ENCODE measurements at regions not wholly inside any gene's neighbourhood (a gene's known extent, or its start where the extent isn't known, plus 50 kb on each side); places are given as distances from the start of the nearest gene placed in this dataset.

DNA sequence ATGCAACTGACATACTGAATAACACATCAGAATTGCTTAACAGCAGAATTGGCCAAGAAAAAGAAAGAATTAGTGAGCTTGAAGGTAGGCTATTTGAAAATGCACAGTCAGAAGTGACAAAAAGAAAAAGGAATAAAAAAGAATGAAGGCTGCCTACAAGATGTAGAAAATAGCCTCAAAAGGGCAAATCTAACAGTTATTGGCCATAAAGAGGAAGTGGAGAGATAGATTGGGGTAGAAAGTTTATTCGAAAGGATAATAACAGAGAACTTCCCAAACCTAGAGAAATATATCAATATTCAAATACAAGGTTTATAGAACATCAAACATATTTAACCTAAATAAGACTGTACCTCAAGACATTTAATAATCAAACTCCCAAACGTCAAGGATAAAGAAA is 67.5 kb downstream of the ATP6V1G3 start:
- H3K27ac ChIP-seq, result no peak overlapping the region
- H3K9me3 ChIP-seq, result no peaks in the 10 kb centered on the region
- no peak for DNase-seq (ENCODE audit: low spot score in 2 of 2)
- no peaks in the 10 kb centered on the region for H3K4me1 ChIP-seq
- 89% methylated on average over 2 of the region's 2 CpGs for WGBS
- no peaks in the 10 kb centered on the region for H3K27me3 ChIP-seq
- no peaks in the 10 kb centered on the region for H3K36me3 ChIP-seq
- no peak overlapping the region for H3K4me3 ChIP-seq
- TF ChIP-seq EP300 (IDR thresholded peaks at IDR 0.05) (no peak), POLR2AphosphoS5 (IDR thresholded peaks at IDR 0.05) (no peak), POLR2A (IDR thresholded peaks at IDR 0.05) (no peak)
- TF ChIP-seq, protein P1, sequence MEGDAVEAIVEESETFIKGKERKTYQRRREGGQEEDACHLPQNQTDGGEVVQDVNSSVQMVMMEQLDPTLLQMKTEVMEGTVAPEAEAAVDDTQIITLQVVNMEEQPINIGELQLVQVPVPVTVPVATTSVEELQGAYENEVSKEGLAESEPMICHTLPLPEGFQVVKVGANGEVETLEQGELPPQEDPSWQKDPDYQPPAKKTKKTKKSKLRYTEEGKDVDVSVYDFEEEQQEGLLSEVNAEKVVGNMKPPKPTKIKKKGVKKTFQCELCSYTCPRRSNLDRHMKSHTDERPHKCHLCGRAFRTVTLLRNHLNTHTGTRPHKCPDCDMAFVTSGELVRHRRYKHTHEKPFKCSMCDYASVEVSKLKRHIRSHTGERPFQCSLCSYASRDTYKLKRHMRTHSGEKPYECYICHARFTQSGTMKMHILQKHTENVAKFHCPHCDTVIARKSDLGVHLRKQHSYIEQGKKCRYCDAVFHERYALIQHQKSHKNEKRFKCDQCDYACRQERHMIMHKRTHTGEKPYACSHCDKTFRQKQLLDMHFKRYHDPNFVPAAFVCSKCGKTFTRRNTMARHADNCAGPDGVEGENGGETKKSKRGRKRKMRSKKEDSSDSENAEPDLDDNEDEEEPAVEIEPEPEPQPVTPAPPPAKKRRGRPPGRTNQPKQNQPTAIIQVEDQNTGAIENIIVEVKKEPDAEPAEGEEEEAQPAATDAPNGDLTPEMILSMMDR (IDR thresholded peaks at IDR 0.05), result no peak

DNA sequence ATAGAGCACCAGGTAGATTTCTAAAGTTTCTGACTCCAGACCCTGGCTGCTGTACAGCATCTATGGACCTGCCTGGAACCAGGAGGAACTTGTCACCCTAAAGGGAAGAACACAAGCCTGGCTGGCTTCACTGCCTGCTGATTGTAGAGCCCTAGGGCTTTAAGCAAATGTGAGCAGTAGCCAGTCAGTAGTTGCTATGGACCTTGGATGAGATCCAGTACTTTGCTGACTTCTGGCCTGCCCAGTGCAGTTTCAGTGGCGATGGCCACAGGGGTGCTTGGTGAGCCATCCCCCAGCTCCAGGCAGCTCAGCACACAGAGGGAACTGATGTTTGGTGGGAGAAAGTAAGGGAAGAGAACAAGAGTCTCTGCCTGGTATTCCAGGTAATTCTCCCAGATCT is 68.4 kb downstream of the ATP6V1G3 start:
- no peak for DNase-seq (ENCODE audit: low spot score in 2 of 2)
- 86% methylated on average over 1 of the region's 1 CpG for WGBS
- no peaks in the 10 kb centered on the region for H3K9me3 ChIP-seq
- H3K27ac ChIP-seq, result no peak overlapping the region
- no peaks in the 10 kb centered on the region for H3K36me3 ChIP-seq
- TF ChIP-seq POLR2A (IDR thresholded peaks at IDR 0.05), result no peak
- TF ChIP-seq, protein P1 (IDR thresholded peaks at IDR 0.05), result no peak
- no peak for TF ChIP-seq POLR2AphosphoS5 (IDR thresholded peaks at IDR 0.05)
- no peak for TF ChIP-seq EP300 (IDR thresholded peaks at IDR 0.05)
- H3K27me3 ChIP-seq, result no peaks in the 10 kb centered on the region
- H3K4me3 ChIP-seq, result no peak overlapping the region
- no peaks in the 10 kb centered on the region for H3K4me1 ChIP-seq

DNA sequence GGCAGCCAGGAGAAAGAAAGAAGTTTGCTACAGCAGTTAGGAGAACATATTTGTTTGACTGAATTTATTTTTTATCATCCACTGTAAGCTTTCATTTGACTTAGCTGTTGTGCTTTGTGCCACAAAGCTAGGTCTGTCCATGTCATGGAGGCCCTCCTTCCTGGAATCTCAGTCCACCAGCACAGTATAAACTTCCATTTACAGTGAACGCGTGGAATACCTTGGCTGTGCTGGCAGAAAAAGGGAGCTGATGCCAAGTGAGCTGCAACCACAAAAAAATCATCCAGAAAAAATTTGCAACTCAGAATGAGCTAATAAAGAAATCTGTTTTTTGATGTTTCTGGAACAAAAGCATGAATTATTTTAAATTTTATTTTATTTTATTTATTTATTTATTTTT is 72.6 kb downstream of the ATP6V1G3 start:
- no peak overlapping the region for H3K27ac ChIP-seq
- H3K4me1 ChIP-seq, result no peaks in the 10 kb centered on the region
- no peak overlapping the region for H3K4me3 ChIP-seq
- no peak for TF ChIP-seq EP300 (IDR thresholded peaks at IDR 0.05)
- TF ChIP-seq, protein P1 (IDR thresholded peaks at IDR 0.05), result no peak
- TF ChIP-seq POLR2AphosphoS5 (IDR thresholded peaks at IDR 0.05), result no peak
- TF ChIP-seq POLR2A (IDR thresholded peaks at IDR 0.05), result no peak
- WGBS, result 71% methylated on average over 2 of the region's 2 CpGs
- H3K27me3 ChIP-seq, result no peaks in the 10 kb centered on the region
- no peak for DNase-seq (ENCODE audit: low spot score in 2 of 2)
- no peaks in the 10 kb centered on the region for H3K9me3 ChIP-seq
- H3K36me3 ChIP-seq, result no peaks in the 10 kb centered on the region

DNA sequence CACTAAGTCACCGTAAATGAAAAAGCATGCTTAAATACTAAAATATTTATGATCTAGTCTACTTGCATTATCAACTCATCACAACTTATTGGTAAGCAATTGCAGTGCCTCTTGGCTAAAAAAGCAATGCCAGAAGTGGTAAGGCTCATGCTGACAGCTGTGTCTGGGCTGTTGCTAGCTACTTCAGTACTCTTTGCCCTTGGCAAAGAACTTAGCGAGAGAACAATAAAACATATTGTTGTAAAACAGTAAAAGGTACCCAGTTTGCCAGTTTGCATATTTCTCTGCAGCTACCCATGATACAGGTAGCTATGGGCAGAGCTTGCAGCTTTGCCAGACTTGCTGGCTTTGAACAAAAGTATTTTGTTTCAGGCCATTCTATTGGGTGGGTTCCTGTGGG is 73.1 kb downstream of the ATP6V1G3 start:
- Histone ChIP-seq H3K9me3 (no peaks in the 10 kb centered on the region), H3K27ac (no peak overlapping the region), H3K27me3 (no peaks in the 10 kb centered on the region), H3K36me3 (no peaks in the 10 kb centered on the region), H3K4me1 (no peaks in the 10 kb centered on the region), H3K4me3 (no peak overlapping the region)
- 58% methylated on average over 2 of the region's 2 CpGs for WGBS
- TF ChIP-seq POLR2A (IDR thresholded peaks at IDR 0.05) (no peak), POLR2AphosphoS5 (IDR thresholded peaks at IDR 0.05) (no peak), EP300 (IDR thresholded peaks at IDR 0.05) (no peak)
- TF ChIP-seq, protein P1 (IDR thresholded peaks at IDR 0.05), result no peak
- DNase-seq (ENCODE audit: low spot score in 2 of 2), result no peak

DNA sequence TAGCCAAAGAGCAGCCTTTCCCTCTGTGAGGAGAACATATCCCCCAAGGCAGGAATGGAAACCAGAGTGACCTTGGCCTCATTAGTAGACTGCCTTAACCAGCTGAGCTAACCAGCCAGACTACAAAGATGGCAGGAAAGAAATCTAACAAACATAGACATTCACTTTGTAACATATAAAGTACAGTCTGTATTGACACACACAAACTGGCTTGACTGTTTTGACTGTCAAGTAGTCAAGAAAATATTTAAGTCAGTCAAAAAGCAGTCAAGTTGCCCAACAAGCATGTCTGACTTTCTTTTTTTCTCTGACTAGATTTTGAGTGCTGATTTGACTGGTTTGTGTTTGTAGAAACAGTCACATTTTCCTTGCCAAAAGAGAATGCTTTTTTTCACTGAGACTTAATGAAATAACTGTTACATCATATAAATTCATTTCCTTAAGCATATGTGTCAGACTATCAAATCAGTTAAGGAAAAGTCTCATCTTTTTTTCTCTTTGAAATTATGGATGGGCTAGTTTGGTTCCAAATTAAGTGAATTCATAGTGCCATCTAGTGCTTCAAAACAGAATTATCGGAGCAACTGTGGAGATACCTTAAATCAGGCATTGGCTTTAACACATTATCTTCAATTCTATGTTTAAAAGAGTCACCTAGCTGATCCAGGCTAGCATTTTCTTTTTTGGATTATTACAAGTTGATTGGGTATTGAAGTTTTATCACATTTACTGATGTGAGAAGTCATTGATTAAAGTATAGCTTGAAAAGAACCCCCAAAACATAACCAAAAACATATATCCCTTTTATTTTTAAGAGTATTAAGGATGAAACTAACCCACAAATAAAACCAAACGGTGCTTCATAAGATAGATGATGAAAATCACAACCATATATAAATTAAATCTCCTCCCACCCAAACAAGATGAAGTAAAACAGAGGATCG is 75.0 kb downstream of the ATP6V1G3 start:
- Histone ChIP-seq H3K4me1 (no peaks in the 10 kb centered on the region), H3K27ac (no peak overlapping the region), H3K27me3 (no peaks in the 10 kb centered on the region), H3K36me3 (no peaks in the 10 kb centered on the region), H3K9me3 (no peaks in the 10 kb centered on the region), H3K4me3 (no peak overlapping the region)
- WGBS, result 34% methylated on average over 3 of the region's 3 CpGs
- no peak for DNase-seq (ENCODE audit: low spot score in 2 of 2)
- no peak for TF ChIP-seq EP300 (IDR thresholded peaks at IDR 0.05)
- TF ChIP-seq, protein P1 (IDR thresholded peaks at IDR 0.05), result peak; percentile 28 to 34
